Neural cell (in vitro differentiated cells): ENCODE measurements at regions not wholly inside any gene's neighbourhood (a gene's known extent, or its start where the extent isn't known, plus 50 kb on each side); places are given as distances from the start of the nearest gene placed in this dataset.

Source experiments
- EZH2 ChIP-seq: fragments of 200-600, 300-800 bp; shearing (Covaris generic), sonication (generic); IDR thresholded peaks from 2 replicates; pipeline ENCODE4 v1.6.1; 2014; ENCODE audit warnings: antibody characterized with exemption, low read length, borderline replicate concordance, mild to moderate bottlenecking; ENCODE audit not compliant: insufficient read depth, poor library complexity, severe bottlenecking
- MXI1 ChIP-seq: fragments of 450-650 bp; conservative IDR thresholded peaks from 2 replicates; pipeline ENCODE4 v1.6.1; 2014; ENCODE audit warnings: antibody characterized with exemption, mild to moderate bottlenecking; ENCODE audit not compliant: poor library complexity, severe bottlenecking
- POLR2AphosphoS5 ChIP-seq: IDR thresholded peaks from 2 replicates; pipeline ENCODE4 v1.6.1; 2012
- TF ChIP-seq, protein P1 (sequence below): IDR thresholded peaks from 2 replicates; pipeline ENCODE4 v1.6.1; 2012; ENCODE audit warnings: borderline replicate concordance
- TF ChIP-seq, protein P2 (sequence below): fragments of 450-650 bp; IDR thresholded peaks from 2 replicates; pipeline ENCODE4 v1.5.1; 2014; ENCODE audit warnings: antibody characterized with exemption, mild to moderate bottlenecking, moderate library complexity; ENCODE audit not compliant: poor library complexity, severe bottlenecking

DNA sequence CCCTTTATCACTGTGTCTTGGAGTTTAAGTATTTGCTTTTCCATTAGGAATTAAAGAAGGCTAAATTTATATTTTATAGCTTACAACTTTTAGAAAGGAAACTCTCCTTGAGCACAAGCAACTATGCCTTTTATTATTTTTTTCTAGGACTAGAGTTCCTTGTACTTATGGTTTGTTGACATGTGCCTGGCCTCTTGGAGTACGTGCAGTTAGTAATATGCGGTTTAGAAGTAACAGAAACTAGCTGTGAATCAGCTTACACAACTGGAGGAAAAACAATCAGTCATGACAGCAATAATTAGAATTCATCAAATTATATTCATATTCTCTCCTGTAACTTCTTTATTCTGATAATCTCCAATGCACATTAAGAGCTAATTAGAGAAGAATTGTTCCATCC lies 428.7 kb downstream of the AEBP2 start:
- TF ChIP-seq, protein P1, sequence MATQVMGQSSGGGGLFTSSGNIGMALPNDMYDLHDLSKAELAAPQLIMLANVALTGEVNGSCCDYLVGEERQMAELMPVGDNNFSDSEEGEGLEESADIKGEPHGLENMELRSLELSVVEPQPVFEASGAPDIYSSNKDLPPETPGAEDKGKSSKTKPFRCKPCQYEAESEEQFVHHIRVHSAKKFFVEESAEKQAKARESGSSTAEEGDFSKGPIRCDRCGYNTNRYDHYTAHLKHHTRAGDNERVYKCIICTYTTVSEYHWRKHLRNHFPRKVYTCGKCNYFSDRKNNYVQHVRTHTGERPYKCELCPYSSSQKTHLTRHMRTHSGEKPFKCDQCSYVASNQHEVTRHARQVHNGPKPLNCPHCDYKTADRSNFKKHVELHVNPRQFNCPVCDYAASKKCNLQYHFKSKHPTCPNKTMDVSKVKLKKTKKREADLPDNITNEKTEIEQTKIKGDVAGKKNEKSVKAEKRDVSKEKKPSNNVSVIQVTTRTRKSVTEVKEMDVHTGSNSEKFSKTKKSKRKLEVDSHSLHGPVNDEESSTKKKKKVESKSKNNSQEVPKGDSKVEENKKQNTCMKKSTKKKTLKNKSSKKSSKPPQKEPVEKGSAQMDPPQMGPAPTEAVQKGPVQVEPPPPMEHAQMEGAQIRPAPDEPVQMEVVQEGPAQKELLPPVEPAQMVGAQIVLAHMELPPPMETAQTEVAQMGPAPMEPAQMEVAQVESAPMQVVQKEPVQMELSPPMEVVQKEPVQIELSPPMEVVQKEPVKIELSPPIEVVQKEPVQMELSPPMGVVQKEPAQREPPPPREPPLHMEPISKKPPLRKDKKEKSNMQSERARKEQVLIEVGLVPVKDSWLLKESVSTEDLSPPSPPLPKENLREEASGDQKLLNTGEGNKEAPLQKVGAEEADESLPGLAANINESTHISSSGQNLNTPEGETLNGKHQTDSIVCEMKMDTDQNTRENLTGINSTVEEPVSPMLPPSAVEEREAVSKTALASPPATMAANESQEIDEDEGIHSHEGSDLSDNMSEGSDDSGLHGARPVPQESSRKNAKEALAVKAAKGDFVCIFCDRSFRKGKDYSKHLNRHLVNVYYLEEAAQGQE, result no peak
- TF ChIP-seq EZH2, result no peak
- TF ChIP-seq, protein P2, sequence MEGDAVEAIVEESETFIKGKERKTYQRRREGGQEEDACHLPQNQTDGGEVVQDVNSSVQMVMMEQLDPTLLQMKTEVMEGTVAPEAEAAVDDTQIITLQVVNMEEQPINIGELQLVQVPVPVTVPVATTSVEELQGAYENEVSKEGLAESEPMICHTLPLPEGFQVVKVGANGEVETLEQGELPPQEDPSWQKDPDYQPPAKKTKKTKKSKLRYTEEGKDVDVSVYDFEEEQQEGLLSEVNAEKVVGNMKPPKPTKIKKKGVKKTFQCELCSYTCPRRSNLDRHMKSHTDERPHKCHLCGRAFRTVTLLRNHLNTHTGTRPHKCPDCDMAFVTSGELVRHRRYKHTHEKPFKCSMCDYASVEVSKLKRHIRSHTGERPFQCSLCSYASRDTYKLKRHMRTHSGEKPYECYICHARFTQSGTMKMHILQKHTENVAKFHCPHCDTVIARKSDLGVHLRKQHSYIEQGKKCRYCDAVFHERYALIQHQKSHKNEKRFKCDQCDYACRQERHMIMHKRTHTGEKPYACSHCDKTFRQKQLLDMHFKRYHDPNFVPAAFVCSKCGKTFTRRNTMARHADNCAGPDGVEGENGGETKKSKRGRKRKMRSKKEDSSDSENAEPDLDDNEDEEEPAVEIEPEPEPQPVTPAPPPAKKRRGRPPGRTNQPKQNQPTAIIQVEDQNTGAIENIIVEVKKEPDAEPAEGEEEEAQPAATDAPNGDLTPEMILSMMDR, result no peak
- TF ChIP-seq POLR2AphosphoS5, result no peak
- TF ChIP-seq MXI1, result no peak
